Chondrocyte (in vitro differentiated cells): ENCODE measurements at regions not wholly inside any gene's neighbourhood (a gene's known extent, or its start where the extent isn't known, plus 50 kb on each side); places are given as distances from the start of the nearest gene placed in this dataset.

ENCODE experiments used
- DNase-seq: peaks from one replicate; pipeline ENCODE4 v3.0.0; 2021; ENCODE audit warnings: mixed read lengths, low spot score
- H3K27ac Mint-ChIP-seq: one replicate; pipeline ENCODE4 v1.8.0; 2021; ENCODE audit warnings: mild to moderate bottlenecking, moderate library complexity, mixed read lengths; ENCODE audit not compliant: unreplicated experiment
- H3K27me3 Mint-ChIP-seq: 2 replicates; pipeline ENCODE4 v1.8.0; 2021; ENCODE audit warnings: low read depth, mixed read lengths
- H3K36me3 Mint-ChIP-seq: 2 replicates; pipeline ENCODE4 v1.8.0; 2021; ENCODE audit warnings: low read depth, mixed read lengths
- H3K4me1 Mint-ChIP-seq: 2 replicates; pipeline ENCODE4 v1.8.0; 2021; ENCODE audit warnings: low read depth, mild to moderate bottlenecking, mixed read lengths
- H3K4me3 Mint-ChIP-seq: one replicate; pipeline ENCODE4 v1.8.0; 2021; ENCODE audit warnings: mild to moderate bottlenecking, moderate library complexity, mixed read lengths; ENCODE audit not compliant: unreplicated experiment
- H3K9me3 Mint-ChIP-seq: 2 replicates; pipeline ENCODE4 v1.8.0; 2021; ENCODE audit warnings: low read depth, mixed read lengths
- TF ChIP-seq, protein P1 (sequence below): fragments of 200-600 bp; sonication (generic); IDR thresholded peaks from 2 replicates; pipeline ENCODE4 v1.5.0; 2021; ENCODE audit warnings: antibody characterized with exemption, mild to moderate bottlenecking, moderate library complexity

DNA sequence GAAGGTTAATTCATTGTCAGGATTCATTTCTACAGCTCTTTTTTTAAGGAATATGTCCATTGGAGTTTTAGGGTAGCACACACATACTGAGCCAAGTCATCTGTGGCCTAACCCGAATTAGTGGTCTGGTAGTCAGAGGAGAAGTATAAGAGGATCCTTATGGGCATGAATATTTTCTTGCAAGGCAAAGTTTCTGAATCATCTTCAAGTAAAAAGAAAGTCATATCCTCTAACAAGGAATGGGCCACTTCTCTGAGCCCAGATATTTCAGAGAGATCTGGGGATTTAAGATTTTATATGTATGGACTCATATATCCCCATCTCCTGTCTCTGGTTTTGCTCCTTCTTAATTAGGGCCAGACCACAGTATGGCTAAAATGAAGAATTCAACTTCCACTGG, 99.2 kb upstream of the CDH8 start:
- DNase-seq: no peak
- Mint-ChIP-seq H3K27ac (no peak overlapping the region), H3K9me3 (peaks cover 7% of the 10 kb centered on the region), H3K4me1 (no peaks in the 10 kb centered on the region), H3K27me3 (no peaks in the 10 kb centered on the region), H3K36me3 (no peaks in the 10 kb centered on the region), H3K4me3 (no peak overlapping the region)
- TF ChIP-seq, protein P1, sequence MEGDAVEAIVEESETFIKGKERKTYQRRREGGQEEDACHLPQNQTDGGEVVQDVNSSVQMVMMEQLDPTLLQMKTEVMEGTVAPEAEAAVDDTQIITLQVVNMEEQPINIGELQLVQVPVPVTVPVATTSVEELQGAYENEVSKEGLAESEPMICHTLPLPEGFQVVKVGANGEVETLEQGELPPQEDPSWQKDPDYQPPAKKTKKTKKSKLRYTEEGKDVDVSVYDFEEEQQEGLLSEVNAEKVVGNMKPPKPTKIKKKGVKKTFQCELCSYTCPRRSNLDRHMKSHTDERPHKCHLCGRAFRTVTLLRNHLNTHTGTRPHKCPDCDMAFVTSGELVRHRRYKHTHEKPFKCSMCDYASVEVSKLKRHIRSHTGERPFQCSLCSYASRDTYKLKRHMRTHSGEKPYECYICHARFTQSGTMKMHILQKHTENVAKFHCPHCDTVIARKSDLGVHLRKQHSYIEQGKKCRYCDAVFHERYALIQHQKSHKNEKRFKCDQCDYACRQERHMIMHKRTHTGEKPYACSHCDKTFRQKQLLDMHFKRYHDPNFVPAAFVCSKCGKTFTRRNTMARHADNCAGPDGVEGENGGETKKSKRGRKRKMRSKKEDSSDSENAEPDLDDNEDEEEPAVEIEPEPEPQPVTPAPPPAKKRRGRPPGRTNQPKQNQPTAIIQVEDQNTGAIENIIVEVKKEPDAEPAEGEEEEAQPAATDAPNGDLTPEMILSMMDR: no peak

DNA sequence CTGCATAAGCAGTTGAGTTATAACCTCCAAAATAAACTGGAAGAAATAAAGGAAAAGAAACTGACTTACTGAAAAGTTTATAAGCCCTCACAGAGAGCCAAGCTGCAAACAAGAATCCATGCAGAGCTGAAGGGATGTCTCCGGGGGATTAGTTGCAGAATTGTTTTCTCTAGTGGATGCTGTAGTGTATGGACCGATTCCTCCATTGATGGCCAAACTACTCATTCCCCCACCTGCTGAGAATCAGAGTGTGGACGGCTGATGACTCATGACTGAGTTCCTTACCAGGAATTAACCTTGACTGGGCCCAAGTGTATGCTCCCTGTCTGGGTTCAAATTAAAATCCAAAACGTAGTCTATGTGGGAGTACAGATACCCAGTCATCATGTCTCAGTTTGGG, 93.9 kb upstream of the CDH8 start:
- no peak overlapping the region for H3K4me3 Mint-ChIP-seq
- H3K27me3 Mint-ChIP-seq: peaks cover 9% of the 10 kb centered on the region
- no peak overlapping the region for H3K27ac Mint-ChIP-seq
- no peaks in the 10 kb centered on the region for H3K36me3 Mint-ChIP-seq
- no peaks in the 10 kb centered on the region for H3K4me1 Mint-ChIP-seq
- H3K9me3 Mint-ChIP-seq: peaks cover 7% of the 10 kb centered on the region
- TF ChIP-seq, protein P1: no peak
- DNase-seq: no peak

DNA sequence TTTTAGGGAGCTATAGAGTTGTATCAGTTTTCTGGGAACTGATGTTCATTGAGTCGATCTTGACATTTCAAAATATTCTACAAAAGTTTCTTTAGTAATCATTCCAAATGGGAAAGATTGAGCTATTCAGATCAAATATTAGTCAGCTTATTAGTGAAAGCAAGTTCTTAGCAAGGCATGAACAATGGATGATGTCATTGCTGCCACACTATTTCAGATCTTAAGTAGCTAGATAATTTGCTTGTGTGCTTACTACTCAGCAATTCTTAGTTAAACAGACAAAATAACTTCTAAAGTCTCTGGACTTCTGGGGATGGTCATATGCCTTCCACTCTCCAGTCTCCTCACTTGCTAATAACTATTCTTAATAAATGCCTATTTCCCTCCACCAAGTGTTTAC, 69.0 kb upstream of the CDH8 start:
- H3K4me3 Mint-ChIP-seq: no peak overlapping the region
- H3K27me3 Mint-ChIP-seq: peaks cover 14% of the 10 kb centered on the region
- DNase-seq: no peak
- TF ChIP-seq, protein P1: no peak
- H3K4me1 Mint-ChIP-seq: no peaks in the 10 kb centered on the region
- no peaks in the 10 kb centered on the region for H3K36me3 Mint-ChIP-seq
- H3K9me3 Mint-ChIP-seq: peaks cover 3% of the 10 kb centered on the region
- H3K27ac Mint-ChIP-seq: no peak overlapping the region

GRCh38 chr16:62102588-62102987, 66.3 kb upstream of the CDH8 start:
- Mint-ChIP-seq H3K36me3 (no peaks in the 10 kb centered on the region), H3K4me1 (no peaks in the 10 kb centered on the region), H3K27me3 (peaks cover 9% of the 10 kb centered on the region), H3K27ac (no peak overlapping the region), H3K9me3 (peaks cover 3% of the 10 kb centered on the region), H3K4me3 (no peak overlapping the region)
- DNase-seq: no peak
- TF ChIP-seq, protein P1: no peak

- peaks cover 3% of the 10 kb centered on the region for H3K9me3 Mint-ChIP-seq
Measured at GRCh38 chr16:62100651-62101050, 64.4 kb upstream of the CDH8 start.

More at GRCh38 chr16:62100651-62101050, 64.4 kb upstream of the CDH8 start:
- no peak overlapping the region for H3K27ac Mint-ChIP-seq
- H3K27me3 Mint-ChIP-seq: peaks cover 3% of the 10 kb centered on the region
- no peaks in the 10 kb centered on the region for H3K4me1 Mint-ChIP-seq
- no peaks in the 10 kb centered on the region for H3K36me3 Mint-ChIP-seq
- no peak overlapping the region for H3K4me3 Mint-ChIP-seq
- DNase-seq: no peak
- TF ChIP-seq, protein P1: no peak
